ENCODE measurements at regions not wholly inside any gene's neighbourhood (a gene's known extent, or its start where the extent isn't known, plus 50 kb on each side); places are given as distances from the start of the nearest gene placed in this dataset.

GRCh38 chr3:182410051-182410450 is 383.3 kb upstream of the ATP11B start:
- Histone ChIP-seq H4K12ac (ENCODE audit: low read depth, low read length) (no peak overlapping the region), H2BK120ac (ENCODE audit: insufficient read depth, low read length, poor library complexity) (no peak overlapping the region), H3K79me2 (ENCODE audit: control insufficient read depth, insufficient read depth, low read length, poor library complexity) (no peaks in the 10 kb centered on the region), H2BK12ac (ENCODE audit: low read length) (no peak overlapping the region), H3K9ac (ENCODE audit: low read length) (no peak overlapping the region), H3K4me3 (ENCODE audit: low read depth, low read length) (no peak overlapping the region), H2AFZ (ENCODE audit: insufficient read depth, low read length, poor library complexity) (no peak overlapping the region), H4K8ac (ENCODE audit: low read depth, low read length) (no peak overlapping the region), H3K14ac (ENCODE audit: low read length) (no peak overlapping the region), H4K91ac (ENCODE audit: low read depth, low read length) (no peak overlapping the region), H3K27ac (ENCODE audit: low read depth, low read length) (no peak overlapping the region), H3K9me3 (ENCODE audit: insufficient read depth, low read depth, low read length) (no peaks in the 10 kb centered on the region), H3K27me3 (ENCODE audit: insufficient read depth, low read length) (no peaks in the 10 kb centered on the region), H3K4ac (ENCODE audit: low read depth, low read length) (no peak overlapping the region), H2BK5ac (ENCODE audit: low read depth, low read length, poor library complexity) (no peak overlapping the region), H3K36me3 (ENCODE audit: control insufficient read depth in 1 of 2, insufficient read depth in 2 of 2, low read length in 2 of 2) (no peaks in the 10 kb centered on the region), H3K4me2 (ENCODE audit: low read length) (no peak overlapping the region), H3K18ac (ENCODE audit: low read length) (no peak overlapping the region), H3K79me1 (ENCODE audit: low read length) (no peaks in the 10 kb centered on the region), H3K23ac (ENCODE audit: low read length) (no peak overlapping the region), H3K4me1 (ENCODE audit: control insufficient read depth in 1 of 2, insufficient read depth in 2 of 2, low read length in 2 of 2) (peaks cover 6 to 11% of the 10 kb centered on the region in 2 experiments), H2AK5ac (ENCODE audit: low read length) (no peak overlapping the region)
- no CpG with 5 or more reads among the region's 5 CpGs for WGBS (ENCODE audit: extremely low coverage, insufficient coverage, insufficient read length)
- no peak for DNase-seq

DNA sequence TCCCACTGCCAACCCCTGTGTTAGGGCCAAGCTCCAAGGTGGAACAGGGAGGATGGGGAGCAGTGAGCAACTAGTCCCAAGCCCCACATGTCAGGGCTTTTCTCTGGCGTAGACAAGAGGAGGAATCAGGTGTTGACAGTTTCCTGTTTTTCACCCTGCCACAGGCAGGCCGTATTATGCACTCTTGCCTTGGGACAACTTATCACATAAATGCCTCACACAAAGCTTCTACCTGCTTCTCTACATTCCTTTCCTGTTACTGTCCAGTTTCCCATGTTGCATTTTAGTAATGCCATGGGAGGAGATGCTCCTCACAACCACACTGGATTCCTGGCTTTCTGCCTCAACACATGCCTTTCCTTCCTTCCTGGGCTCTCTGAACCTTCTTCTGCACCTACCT is 381.2 kb upstream of the ATP11B start:
- Histone ChIP-seq H3K36me3 (ENCODE audit: control insufficient read depth in 1 of 2, insufficient read depth in 2 of 2, low read length in 2 of 2) (no peaks in the 10 kb centered on the region), H2BK5ac (ENCODE audit: low read depth, low read length, poor library complexity) (no peak overlapping the region), H3K9ac (ENCODE audit: low read length) (no peak overlapping the region), H2AK5ac (ENCODE audit: low read length) (no peak overlapping the region), H3K23ac (ENCODE audit: low read length) (no peak overlapping the region), H3K14ac (ENCODE audit: low read length) (no peak overlapping the region), H3K4me3 (ENCODE audit: low read depth, low read length) (no peak overlapping the region), H3K4me1 (ENCODE audit: control insufficient read depth in 1 of 2, insufficient read depth in 2 of 2, low read length in 2 of 2) (peaks cover 6 to 11% of the 10 kb centered on the region in 2 experiments), H4K12ac (ENCODE audit: low read depth, low read length) (no peak overlapping the region), H3K9me3 (ENCODE audit: insufficient read depth, low read depth, low read length) (no peaks in the 10 kb centered on the region), H4K91ac (ENCODE audit: low read depth, low read length) (no peak overlapping the region), H2BK120ac (ENCODE audit: insufficient read depth, low read length, poor library complexity) (no peak overlapping the region), H3K27ac (ENCODE audit: low read depth, low read length) (no peak overlapping the region), H3K4ac (ENCODE audit: low read depth, low read length) (no peak overlapping the region), H3K27me3 (ENCODE audit: insufficient read depth, low read length) (no peaks in the 10 kb centered on the region), H3K79me1 (ENCODE audit: low read length) (no peaks in the 10 kb centered on the region), H3K79me2 (ENCODE audit: control insufficient read depth, insufficient read depth, low read length, poor library complexity) (no peaks in the 10 kb centered on the region), H2AFZ (ENCODE audit: insufficient read depth, low read length, poor library complexity) (no peak overlapping the region), H3K18ac (ENCODE audit: low read length) (no peak overlapping the region), H4K8ac (ENCODE audit: low read depth, low read length) (no peak overlapping the region), H2BK12ac (ENCODE audit: low read length) (no peak overlapping the region), H3K4me2 (ENCODE audit: low read length) (peak overlapping the region; percentile 7)
- peak; percentile 46 to 81 for DNase-seq
- WGBS (ENCODE audit: extremely low coverage, insufficient coverage, insufficient read length), result no CpG with 5 or more reads among the region's 2 CpGs

DNA sequence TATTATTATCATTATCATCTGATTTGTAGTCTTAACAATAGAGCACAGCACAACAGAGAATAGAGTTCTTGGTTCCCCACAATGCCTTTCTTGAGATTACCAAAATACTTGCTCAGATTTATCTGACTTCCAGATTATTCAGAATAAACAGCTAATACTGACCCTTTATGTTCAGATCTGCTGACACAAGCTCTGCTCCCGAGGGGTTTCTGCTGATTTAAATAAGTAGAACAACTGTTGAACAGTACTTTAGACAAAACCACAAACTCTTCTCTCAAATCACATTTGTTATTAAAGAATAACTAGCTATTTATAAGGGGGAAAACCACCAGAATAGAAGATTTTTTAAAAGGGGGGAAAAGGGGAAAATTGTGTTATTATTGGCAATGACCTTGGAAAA is 380.2 kb upstream of the ATP11B start:
- no peak overlapping the region for H3K9ac ChIP-seq (ENCODE audit: low read length)
- H3K4ac ChIP-seq (ENCODE audit: low read depth, low read length), result no peak overlapping the region
- H4K91ac ChIP-seq (ENCODE audit: low read depth, low read length), result no peak overlapping the region
- peaks cover 6 to 11% of the 10 kb centered on the region in 2 experiments for H3K4me1 ChIP-seq (ENCODE audit: control insufficient read depth in 1 of 2, insufficient read depth in 2 of 2, low read length in 2 of 2)
- no peaks in the 10 kb centered on the region for H3K79me2 ChIP-seq (ENCODE audit: control insufficient read depth, insufficient read depth, low read length, poor library complexity)
- H2BK120ac ChIP-seq (ENCODE audit: insufficient read depth, low read length, poor library complexity), result no peak overlapping the region
- no peak overlapping the region for H3K18ac ChIP-seq (ENCODE audit: low read length)
- no peak overlapping the region for H3K4me3 ChIP-seq (ENCODE audit: low read depth, low read length)
- no peak overlapping the region for H4K8ac ChIP-seq (ENCODE audit: low read depth, low read length)
- H3K36me3 ChIP-seq (ENCODE audit: control insufficient read depth in 1 of 2, insufficient read depth in 2 of 2, low read length in 2 of 2), result no peaks in the 10 kb centered on the region
- H3K9me3 ChIP-seq (ENCODE audit: insufficient read depth, low read depth, low read length), result no peaks in the 10 kb centered on the region
- H3K79me1 ChIP-seq (ENCODE audit: low read length), result no peaks in the 10 kb centered on the region
- no peak overlapping the region for H3K27ac ChIP-seq (ENCODE audit: low read depth, low read length)
- no peak overlapping the region for H3K4me2 ChIP-seq (ENCODE audit: low read length)
- DNase-seq, result no peak
- H3K23ac ChIP-seq (ENCODE audit: low read length), result no peak overlapping the region
- no peak overlapping the region for H4K12ac ChIP-seq (ENCODE audit: low read depth, low read length)
- H3K27me3 ChIP-seq (ENCODE audit: insufficient read depth, low read length), result no peaks in the 10 kb centered on the region
- H2BK12ac ChIP-seq (ENCODE audit: low read length), result no peak overlapping the region
- no peak overlapping the region for H2AK5ac ChIP-seq (ENCODE audit: low read length)
- H3K14ac ChIP-seq (ENCODE audit: low read length), result no peak overlapping the region
- no CpG with 5 or more reads among the region's 1 CpG for WGBS (ENCODE audit: extremely low coverage, insufficient coverage, insufficient read length)
- no peak overlapping the region for H2BK5ac ChIP-seq (ENCODE audit: low read depth, low read length, poor library complexity)
- H2AFZ ChIP-seq (ENCODE audit: insufficient read depth, low read length, poor library complexity), result no peak overlapping the region

- Histone ChIP-seq H3K4ac (ENCODE audit: low read depth, low read length) (no peak overlapping the region), H3K27ac (ENCODE audit: low read depth, low read length) (no peak overlapping the region), H3K14ac (ENCODE audit: low read length) (no peak overlapping the region), H3K79me2 (ENCODE audit: control insufficient read depth, insufficient read depth, low read length, poor library complexity) (no peaks in the 10 kb centered on the region), H3K9me3 (ENCODE audit: insufficient read depth, low read depth, low read length) (no peaks in the 10 kb centered on the region), H2BK120ac (ENCODE audit: insufficient read depth, low read length, poor library complexity) (no peak overlapping the region), H2BK5ac (ENCODE audit: low read depth, low read length, poor library complexity) (no peak overlapping the region), H3K4me3 (ENCODE audit: low read depth, low read length) (no peak overlapping the region), H4K12ac (ENCODE audit: low read depth, low read length) (no peak overlapping the region), H3K4me1 (ENCODE audit: control insufficient read depth in 1 of 2, insufficient read depth in 2 of 2, low read length in 2 of 2) (peaks cover 6 to 11% of the 10 kb centered on the region in 2 experiments), H4K8ac (ENCODE audit: low read depth, low read length) (no peak overlapping the region), H2BK12ac (ENCODE audit: low read length) (no peak overlapping the region), H2AFZ (ENCODE audit: insufficient read depth, low read length, poor library complexity) (no peak overlapping the region), H3K36me3 (ENCODE audit: control insufficient read depth in 1 of 2, insufficient read depth in 2 of 2, low read length in 2 of 2) (no peaks in the 10 kb centered on the region), H3K18ac (ENCODE audit: low read length) (no peak overlapping the region), H4K91ac (ENCODE audit: low read depth, low read length) (no peak overlapping the region), H3K9ac (ENCODE audit: low read length) (no peak overlapping the region), H3K4me2 (ENCODE audit: low read length) (no peak overlapping the region), H2AK5ac (ENCODE audit: low read length) (no peak overlapping the region), H3K79me1 (ENCODE audit: low read length) (no peaks in the 10 kb centered on the region), H3K23ac (ENCODE audit: low read length) (no peak overlapping the region), H3K27me3 (ENCODE audit: insufficient read depth, low read length) (no peaks in the 10 kb centered on the region)
- WGBS (ENCODE audit: extremely low coverage, insufficient coverage, insufficient read length), result no CpG with 5 or more reads among the region's 1 CpG
- DNase-seq, result no peak
These were observed 379.6 kb upstream of the ATP11B start for GRCh38 chr3:182413682-182414081.
